Lower leg skin (tissue), 4 donors: ENCODE measurements at regions not wholly inside any gene's neighbourhood (a gene's known extent, or its start where the extent isn't known, plus 50 kb on each side); places are given as distances from the start of the nearest gene placed in this dataset.

Experiments used
- DNase-seq, 2 donors: peaks; one replicate each; pipeline ENCODE4 v3.0.0-alpha.2; 2019; ENCODE audit warnings: low spot score in 2 of 2
- H3K4me3 ChIP-seq: fragments of 200-600 bp; sonication (generic); 2 replicates; pipeline ENCODE4 v1.5.1; 2017; ENCODE audit warnings: mild to moderate bottlenecking, low read depth; ENCODE audit not compliant: poor library complexity, severe bottlenecking
- CTCF ChIP-seq, 3 donors: fragments of 450-650 bp; IDR thresholded peaks; one replicate each; pipeline ENCODE4 v1.5.1; 2016; ENCODE audit warnings: antibody characterized with exemption in 3 of 3, mild to moderate bottlenecking in 3 of 3, moderate library complexity in 2 of 3
- POLR2A ChIP-seq, 2 donors: fragments of 450-650 bp; IDR thresholded peaks; one replicate each; pipeline ENCODE4 v1.6.1; 2016 to 2017; ENCODE audit warnings: antibody characterized with exemption in 2 of 2, mild to moderate bottlenecking in 1 of 2, moderate library complexity in 1 of 2
- WGBS, 2 donors: methylation state at CpG; one replicate each; pipeline ENCODE4 v1.1.5; 2018; 5-methylcytosine and 5-hydroxymethylcytosine counted together
- intact Hi-C: fragments of 100-400 bp; cut with DNase I; formaldehyde crosslinking; loops from one replicate; pipeline ENCODE4 v1.15.0; 2023; ENCODE audit warnings: low total_unique reads

- TF ChIP-seq POLR2A (IDR thresholded peaks at IDR 0.05): no peak
- intact Hi-C loops: no loop called here
- no peak for DNase-seq
- no peak overlapping the region for H3K4me3 ChIP-seq
- 86 to 87% methylated on average over 2 of the region's 2 CpGs for WGBS, 2 donors
Observed at GRCh38 chr13:33528896-33529295, 243.3 kb upstream of the STARD13 start.

- TF ChIP-seq CTCF (IDR thresholded peaks at IDR 0.05) (no peak), POLR2A (IDR thresholded peaks at IDR 0.05) (no peak)
- H3K4me3 ChIP-seq: no peak overlapping the region
- no peak for DNase-seq
- intact Hi-C loops: no loop called here
Observed at GRCh38 chr13:33531484-33531883, 245.9 kb upstream of the STARD13 start.

GRCh38 chr13:33535061-33535460, 249.5 kb upstream of the STARD13 start:
- no peak overlapping the region for H3K4me3 ChIP-seq
- no peak for DNase-seq
- no peak for TF ChIP-seq CTCF (IDR thresholded peaks at IDR 0.05)
- no peak for TF ChIP-seq POLR2A (IDR thresholded peaks at IDR 0.05)
- 88 to 96% methylated on average over 4 of the region's 4 CpGs for WGBS, 2 donors
- intact Hi-C loops: no loop called here

GRCh38 chr13:33536601-33537000, 251.0 kb upstream of the STARD13 start:
- intact Hi-C loops: no loop called here
- DNase-seq: no peak
- WGBS, 2 donors: 74 to 82% methylated on average over 2 of the region's 2 CpGs
- TF ChIP-seq CTCF (IDR thresholded peaks at IDR 0.05): no peak
- no peak for TF ChIP-seq POLR2A (IDR thresholded peaks at IDR 0.05)
- H3K4me3 ChIP-seq: no peak overlapping the region

- 82 to 86% methylated on average over 5 of the region's 5 CpGs for WGBS, 2 donors
- no peak overlapping the region for H3K4me3 ChIP-seq
- DNase-seq: no peak
- intact Hi-C loops: no loop called here
- TF ChIP-seq POLR2A (IDR thresholded peaks at IDR 0.05) (no peak), CTCF (IDR thresholded peaks at IDR 0.05) (no peak)
Observed at GRCh38 chr13:33537026-33537425, 251.5 kb upstream of the STARD13 start.

- DNase-seq: no peak
- no peak for TF ChIP-seq CTCF (IDR thresholded peaks at IDR 0.05)
- TF ChIP-seq POLR2A (IDR thresholded peaks at IDR 0.05): no peak
- WGBS, 2 donors: 72 to 79% methylated on average over 2 of the region's 2 CpGs
- H3K4me3 ChIP-seq: no peak overlapping the region
- intact Hi-C loops: no loop called here
Observed at GRCh38 chr13:33537676-33538075, 252.1 kb upstream of the STARD13 start.
